OCI-LY3 (cell line): ENCODE measurements at regions not wholly inside any gene's neighbourhood (a gene's known extent, or its start where the extent isn't known, plus 50 kb on each side); places are given as distances from the start of the nearest gene placed in this dataset.

ENCODE experiments used
- CTCF ChIP-seq: fragments of 200-600, 300-600 bp; sonication (generic); IDR thresholded peaks from 2 replicates; pipeline ENCODE4 v1.5.1; 2014; ENCODE audit warnings: antibody characterized with exemption, low read length, low read depth
- EZH2phosphoT487 ChIP-seq: fragments of 200-600 bp; shearing (Covaris generic); IDR thresholded peaks from 2 replicates; pipeline ENCODE4 v1.6.1; 2018; ENCODE audit warnings: antibody characterized with exemption, mixed run types, low read depth

- TF ChIP-seq CTCF (no peak), EZH2phosphoT487 (no peak)
Measured at GRCh38 chr4:78703079-78703478, 73.1 kb upstream of the BMP2K start.
